ENCODE measurements at regions not wholly inside any gene's neighbourhood (a gene's known extent, or its start where the extent isn't known, plus 50 kb on each side); places are given as distances from the start of the nearest gene placed in this dataset.

GRCh38 chr9:20200581-20200980 is 411.7 kb upstream of the SLC24A2 start:
- Histone ChIP-seq H3K9me1 (ENCODE audit: insufficient read depth, low read length) (no peaks in the 10 kb centered on the region), H2AK5ac (ENCODE audit: low read depth, low read length) (no peak overlapping the region), H4K5ac (ENCODE audit: low read depth, low read length) (no peak overlapping the region), H2BK15ac (ENCODE audit: low read depth, low read length) (no peak overlapping the region), H3K27ac (ENCODE audit: insufficient read depth, low read length) (no peak overlapping the region), H3K18ac (ENCODE audit: low read depth, low read length) (no peak overlapping the region), H4K8ac (ENCODE audit: low read depth in 2 of 2, low read length in 2 of 2) (no peak overlapping the region), H3K79me1 (ENCODE audit: low read depth in 1 of 2, low read length in 2 of 2) (no peaks in the 10 kb centered on the region), H2BK5ac (ENCODE audit: low read depth, low read length, poor library complexity, severe bottlenecking) (no peak overlapping the region), H3K27me3 (ENCODE audit: control insufficient read depth, insufficient read depth, low read length) (peaks cover 13% of the 10 kb centered on the region), H2BK120ac (ENCODE audit: low read depth, low read length) (no peak overlapping the region), H3K4me1 (ENCODE audit: control insufficient read depth, insufficient read depth, low read length) (no peaks in the 10 kb centered on the region), H3K4me3 (ENCODE audit: insufficient read depth, low read depth, low read length) (no peak overlapping the region), H3K56ac (ENCODE audit: extremely low read depth, insufficient read depth, low read length) (no peak overlapping the region), H2AK9ac (replicated peaks; ENCODE audit: low read depth, low read length, poor library complexity) (no peak overlapping the region), H4K91ac (ENCODE audit: insufficient read depth, low read depth, low read length) (no peak overlapping the region), H3K9ac (ENCODE audit: low read depth, low read length) (no peak overlapping the region), H3K23ac (ENCODE audit: low read depth, low read length) (no peak overlapping the region), H4K20me1 (ENCODE audit: insufficient read depth, low read length) (no peaks in the 10 kb centered on the region), H2AFZ (replicated peaks; ENCODE audit: low read length, poor library complexity) (no peak overlapping the region), H2BK20ac (ENCODE audit: low read depth, low read length) (no peak overlapping the region), H3K14ac (replicated peaks; ENCODE audit: low read depth, low read length) (no peak overlapping the region), H3K4ac (ENCODE audit: low read depth, low read length) (no peak overlapping the region), H3K4me2 (ENCODE audit: low read depth, low read length) (no peak overlapping the region), H3K9me3 (ENCODE audit: control insufficient read depth, insufficient read depth, low read length) (0 out of 2 replicates have a peak, but pooled peaks cover 2% of the 10 kb centered on the region), H3K36me3 (ENCODE audit: control insufficient read depth, insufficient read depth, low read length) (no peaks in the 10 kb centered on the region)
- DNase-seq (no peak), ATAC-seq (ENCODE audit: low read depth) (no peak)
- ChIA-PET POLR2A (ENCODE audit: unreplicated experiment) (no interaction called here), CTCF (no interaction called here)
- BruUV-seq (replicated peaks) = no TSS peak
- intact Hi-C loops (cut with micrococcal nuclease) = no loop called here
- in situ Hi-C loops (cut with MboI; ENCODE audit: low sequenced_read_pairs) = no loop called here
- dilution Hi-C loops (cut with HindIII; ENCODE audit: low sequenced_read_pairs, unreplicated experiment) = no loop called here
- no peak for TF ChIP-seq MAFK (IDR thresholded peaks at IDR 0.05; ENCODE audit: low read depth, low read length)
- no peak for TF ChIP-seq NFE2L2 (IDR thresholded peaks at IDR 0.05; ENCODE audit: low read depth, low read length)
- TF ChIP-seq RCOR1 (IDR thresholded peaks at IDR 0.05; ENCODE audit: insufficient replicate concordance, low read length) = no peak
- no peak for TF ChIP-seq CHD1 (IDR thresholded peaks at IDR 0.05; ENCODE audit: low read depth, low read length)
- no peak for TF ChIP-seq MAZ (IDR thresholded peaks at IDR 0.05; ENCODE audit: borderline replicate concordance, low read depth, low read length)
- no peak for TF ChIP-seq BHLHE40 (IDR thresholded peaks at IDR 0.05; ENCODE audit: low read depth, low read length)
- no peak for TF ChIP-seq SMC3 (IDR thresholded peaks at IDR 0.05; ENCODE audit: low read depth, low read length)
- TF ChIP-seq USF2 (IDR thresholded peaks at IDR 0.05; ENCODE audit: low read depth, low read length) = no peak
- WGBS, 2 experiments (ENCODE audit: extremely low coverage in 2 of 2, insufficient read length in 1 of 2) = 30% methylated on average over 2 of the region's 2 CpGs; no CpG with 5 or more reads in 1 of the 2 experiments
